Epithelial cell of prostate (primary cell): ENCODE measurements at regions not wholly inside any gene's neighbourhood (a gene's known extent, or its start where the extent isn't known, plus 50 kb on each side); places are given as distances from the start of the nearest gene placed in this dataset.
"Not testable (repeated sequence)": the region's sequence is repeated elsewhere in the genome, so short reads cannot be mapped to it uniquely, and the experiment has no call there.

ENCODE experiments used
- DNase-seq: peaks from one replicate; pipeline ENCODE4 v3.0.0-alpha.2; 2011; ENCODE audit warnings: low read depth, low spot score
- H3K27ac ChIP-seq: fragments of 450-650 bp; 2 replicates; pipeline ENCODE4 v1.5.1; 2017; ENCODE audit warnings: mild to moderate bottlenecking

- no peak overlapping the region for H3K27ac ChIP-seq
- DNase-seq = no peak
Measured at GRCh38 chr12:84415946-84416345, 496.7 kb downstream of the SLC6A15 start.

DNA sequence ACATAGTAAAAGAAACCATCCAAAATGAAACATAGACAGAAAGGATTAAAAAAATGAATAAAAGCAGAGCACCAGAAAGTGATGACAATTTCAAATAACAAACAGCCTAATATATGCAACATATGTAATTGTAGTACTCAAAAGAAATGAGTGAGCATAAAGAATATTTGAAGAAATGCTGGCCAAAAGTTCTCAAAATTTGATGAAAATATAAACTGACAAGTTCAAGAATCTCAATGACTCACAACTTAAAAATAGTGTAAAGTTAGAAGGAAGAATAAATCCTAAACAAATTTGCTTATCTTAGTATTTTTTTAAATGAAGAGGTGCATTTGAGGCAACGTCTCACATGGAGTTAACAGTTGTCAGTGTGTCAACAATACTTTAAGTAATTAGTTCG, 498.9 kb downstream of the SLC6A15 start:
- H3K27ac ChIP-seq = no peak overlapping the region
- no peak for DNase-seq

GRCh38 chr12:84412226-84412625, 500.4 kb downstream of the SLC6A15 start:
- H3K27ac ChIP-seq = no peak overlapping the region
- no peak for DNase-seq

DNA sequence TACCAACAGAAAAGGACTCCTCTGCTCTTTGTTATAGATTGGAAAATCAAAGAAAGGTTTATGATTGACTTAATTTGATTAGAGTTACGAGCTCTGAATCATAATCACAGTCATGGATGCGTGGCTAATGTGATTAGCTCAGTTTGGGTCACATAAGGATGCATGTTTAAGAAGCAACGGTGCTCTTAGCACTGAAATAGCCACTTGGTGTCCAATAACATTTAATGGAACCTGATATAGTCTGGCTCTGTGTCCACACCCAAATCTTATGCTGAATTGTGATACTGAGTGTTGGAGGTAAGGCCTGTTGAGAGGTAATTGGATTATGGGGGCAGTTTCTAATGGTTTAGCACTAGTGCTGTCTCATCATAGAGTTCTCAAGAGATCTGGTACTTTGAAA, 501.6 kb downstream of the SLC6A15 start:
- DNase-seq = no peak
- H3K27ac ChIP-seq = no peak overlapping the region

DNA sequence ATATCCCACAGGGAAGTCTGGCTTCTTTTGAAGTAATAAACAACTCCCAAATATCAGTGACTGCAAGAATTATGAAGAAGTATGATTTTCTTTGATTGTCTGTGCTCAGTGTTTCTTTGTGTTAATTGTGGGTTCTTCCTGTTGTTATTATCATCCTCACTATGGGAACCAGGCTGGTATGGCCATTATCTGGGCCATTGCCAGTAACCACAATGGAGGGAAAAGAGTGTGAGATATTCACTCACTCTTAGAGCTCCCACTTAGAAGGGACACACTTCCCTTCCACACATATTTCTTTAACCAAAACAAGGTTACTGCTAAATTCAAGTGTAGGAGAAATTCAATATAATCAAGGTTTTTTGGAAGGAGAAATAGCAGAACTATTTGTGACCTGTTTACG, 503.7 kb downstream of the SLC6A15 start:
- no peak for DNase-seq
- H3K27ac ChIP-seq = no peak overlapping the region

GRCh38 chr12:84406720-84407119, 505.9 kb downstream of the SLC6A15 start:
- not testable (repeated sequence) for H3K27ac ChIP-seq, DNase-seq

DNA sequence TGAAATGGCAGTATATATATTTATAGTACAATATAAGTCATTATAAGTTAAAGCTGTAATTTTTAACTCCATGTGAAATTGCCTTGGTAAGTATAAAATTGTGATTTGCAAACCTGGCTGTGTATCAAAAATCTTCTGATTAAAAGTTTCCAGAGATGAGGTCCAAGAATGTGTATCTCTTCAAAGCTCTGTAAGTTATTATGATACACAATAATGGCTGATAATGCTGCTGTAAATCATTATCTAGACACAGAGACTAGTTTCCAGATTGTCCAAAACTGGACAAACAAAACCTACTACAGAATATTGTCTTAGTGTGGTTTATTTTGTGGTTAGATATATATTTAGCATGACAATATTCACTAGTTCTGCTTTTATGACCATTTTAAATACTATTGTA, 514.8 kb downstream of the SLC6A15 start:
- no peak overlapping the region for H3K27ac ChIP-seq
- DNase-seq = no peak

GRCh38 chr12:84397263-84397662, 515.3 kb downstream of the SLC6A15 start:
- no peak for DNase-seq

GRCh38 chr12:84391176-84391575, 521.4 kb downstream of the SLC6A15 start:
- H3K27ac ChIP-seq, DNase-seq: not testable (repeated sequence)

More at GRCh38 chr12:84397263-84397662, 515.3 kb downstream of the SLC6A15 start:
- H3K27ac ChIP-seq = no peak overlapping the region

GRCh38 chr12:84384384-84384783, 528.2 kb downstream of the SLC6A15 start:
- no peak for DNase-seq
- H3K27ac ChIP-seq = no peak overlapping the region

DNA sequence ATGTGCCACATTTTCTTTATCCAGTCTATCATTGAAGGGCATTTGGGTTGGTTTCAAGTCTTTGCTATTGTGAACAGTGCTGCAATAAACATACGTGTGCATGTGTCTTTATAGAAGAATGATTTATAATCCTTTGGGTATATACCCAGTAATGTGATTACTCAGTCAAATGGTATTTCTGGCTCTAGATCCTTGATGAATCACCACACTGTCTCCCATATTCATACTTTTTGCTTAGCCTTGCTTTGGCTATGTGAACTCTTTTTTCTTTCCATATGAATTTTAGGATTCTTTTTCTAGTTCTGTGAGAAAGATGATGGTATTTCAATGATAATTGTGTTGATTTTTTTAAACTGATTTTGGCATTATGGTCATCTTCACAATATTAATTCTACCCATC, 530.1 kb downstream of the SLC6A15 start:
- not testable (repeated sequence) for H3K27ac ChIP-seq
- peak; percentile 29 for DNase-seq

DNA sequence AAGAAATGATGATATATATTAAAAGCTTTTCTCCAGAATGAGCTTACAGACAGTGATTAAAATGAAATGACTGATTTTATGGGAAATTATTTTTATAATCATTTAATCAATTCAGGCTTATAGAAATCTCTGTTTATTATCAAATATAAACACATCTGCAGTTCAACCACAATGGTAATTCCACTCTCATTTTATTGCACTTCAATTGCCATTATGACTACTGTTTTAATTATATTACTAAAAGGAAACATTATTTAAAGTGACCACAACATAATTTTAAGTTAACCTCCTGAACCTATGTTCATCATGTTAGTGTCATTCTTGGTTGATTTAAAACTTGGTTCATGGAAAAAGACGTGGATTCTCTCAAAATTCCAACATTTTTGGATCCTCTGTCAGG, 536.3 kb downstream of the SLC6A15 start:
- no peak overlapping the region for H3K27ac ChIP-seq
- no peak for DNase-seq

DNA sequence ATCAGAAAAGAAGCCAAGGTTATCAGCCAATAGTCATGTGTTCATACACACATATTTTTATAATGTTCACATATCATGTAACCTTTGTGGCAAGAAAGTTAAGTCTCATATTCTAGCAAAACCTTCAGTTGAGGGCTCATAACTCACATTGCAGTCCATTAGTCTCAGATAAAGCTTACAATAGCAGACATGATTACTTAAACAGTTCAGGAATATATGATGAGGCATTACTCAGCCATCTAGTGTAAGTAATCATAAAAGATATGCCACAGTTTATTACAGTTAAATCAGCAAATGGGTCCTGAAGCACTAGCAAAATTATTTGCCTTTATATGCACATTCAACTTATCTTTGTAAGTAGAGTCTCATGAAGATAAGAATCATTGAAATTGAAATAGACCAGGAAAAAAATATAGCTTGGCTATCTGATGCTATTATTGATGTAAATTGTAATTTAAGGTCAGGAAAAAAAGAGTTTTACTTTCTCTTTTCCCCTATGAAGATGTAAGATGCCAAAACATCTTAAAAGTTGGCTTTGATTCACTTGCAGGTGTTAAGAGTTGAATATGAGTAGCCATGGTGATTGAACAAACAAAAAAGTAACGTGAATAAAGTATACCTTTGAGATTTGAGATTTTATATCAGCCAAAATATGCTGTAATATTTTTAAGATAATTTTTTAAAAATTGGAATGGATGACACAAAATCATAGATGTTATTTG, 537.0 kb downstream of the SLC6A15 start:
- DNase-seq = no peak

DNA sequence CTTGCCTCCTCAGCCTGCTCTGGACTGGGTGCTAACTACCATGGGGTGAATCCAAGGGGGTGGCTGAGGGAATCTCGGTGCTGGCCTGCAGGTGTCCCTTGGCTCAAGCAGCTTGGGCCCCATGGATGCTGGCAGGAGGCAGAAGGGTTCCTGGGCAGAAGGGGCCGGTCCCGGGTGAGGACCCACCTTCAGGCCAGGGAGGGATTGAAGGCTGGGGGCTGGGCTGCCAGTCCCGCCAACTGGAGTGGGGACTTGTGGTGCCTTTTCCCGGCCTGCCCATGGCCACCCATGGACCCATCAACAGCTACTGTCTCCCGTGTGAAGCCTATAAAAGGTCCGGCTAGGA, 550.1 kb downstream of the SLC6A15 start:
- H3K27ac ChIP-seq = no peak overlapping the region
- no peak for DNase-seq

More for the DNA sequence above, 537.0 kb downstream of the SLC6A15 start:
- H3K27ac ChIP-seq = no peak overlapping the region

- no peak for DNase-seq
- no peak overlapping the region for H3K27ac ChIP-seq
Measured at GRCh38 chr12:84361651-84362551, 550.7 kb downstream of the SLC6A15 start.

- H3K27ac ChIP-seq = no peak overlapping the region
- DNase-seq = no peak
Measured at GRCh38 chr12:84357314-84357713, 555.3 kb downstream of the SLC6A15 start.

GRCh38 chr12:84356224-84356623, 556.4 kb downstream of the SLC6A15 start:
- no peak for DNase-seq
- H3K27ac ChIP-seq = no peak overlapping the region

DNA sequence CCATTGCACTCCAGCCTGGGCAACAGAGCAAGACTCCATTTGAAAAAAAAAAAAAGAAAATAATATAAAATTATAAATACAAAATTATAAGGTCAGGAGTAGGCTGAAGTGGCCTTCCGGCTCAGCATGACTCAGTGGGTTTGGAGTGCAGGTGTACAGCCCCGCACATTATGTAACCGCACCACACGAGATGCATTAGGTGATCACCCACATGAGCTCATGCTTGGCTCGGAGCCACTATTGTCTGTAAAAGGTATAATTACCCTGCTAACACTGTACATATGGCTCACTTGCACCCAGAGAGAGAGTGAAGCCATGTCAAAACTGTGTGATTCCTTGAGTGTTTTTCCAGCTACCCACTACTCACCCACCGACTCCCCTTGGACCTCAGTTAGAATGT, 557.0 kb downstream of the SLC6A15 start:
- H3K27ac ChIP-seq = no peak overlapping the region
- DNase-seq = peak; percentile 2

GRCh38 chr12:84348582-84348981, 564.0 kb downstream of the SLC6A15 start:
- DNase-seq = no peak
- no peak overlapping the region for H3K27ac ChIP-seq

DNA sequence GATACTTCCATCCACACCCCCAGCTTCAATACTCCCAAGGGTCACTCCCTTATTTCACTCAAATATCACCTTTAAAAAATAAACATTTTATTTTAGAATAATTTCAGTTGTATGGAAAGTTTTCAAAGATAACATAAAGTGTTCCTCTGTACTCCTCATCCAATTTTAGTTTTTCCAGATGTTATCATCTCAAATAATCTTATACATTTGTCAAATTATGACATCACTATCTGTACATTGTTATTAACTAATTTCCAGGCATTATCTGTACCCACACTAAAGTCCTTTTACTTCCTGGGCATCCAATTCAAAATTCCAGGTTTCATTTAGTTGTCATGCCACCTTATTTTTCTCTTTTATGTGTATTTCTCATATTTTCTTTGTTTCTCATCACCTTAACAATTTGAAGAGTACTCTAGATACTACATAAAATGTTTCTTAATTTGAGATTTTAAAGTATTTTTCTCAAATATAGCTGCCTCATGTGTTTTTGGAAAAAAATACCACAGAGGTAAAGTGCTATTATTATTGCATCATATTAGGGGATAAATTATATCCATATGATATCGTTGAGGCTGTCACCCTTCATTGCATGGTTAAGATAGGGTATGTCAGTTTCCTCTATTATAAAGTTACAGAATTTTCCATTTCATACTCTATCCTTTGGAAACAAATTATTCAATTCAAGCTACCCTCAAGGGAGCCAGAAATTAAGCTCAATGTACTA, 571.0 kb downstream of the SLC6A15 start:
- no peak for DNase-seq
- H3K27ac ChIP-seq = no peak overlapping the region

GRCh38 chr12:84336231-84336630, 576.4 kb downstream of the SLC6A15 start:
- no peak for DNase-seq
- no peak overlapping the region for H3K27ac ChIP-seq
